ENCODE measurements at regions not wholly inside any gene's neighbourhood (a gene's known extent, or its start where the extent isn't known, plus 50 kb on each side); places are given as distances from the start of the nearest gene placed in this dataset.

- no peak for TF ChIP-seq CTCF (conservative IDR thresholded peaks at IDR 0.05)
- H3K27ac ChIP-seq: no peak overlapping the region; the same call in 1 of the 2 replicates
These were observed 51.8 kb upstream of the TLE1 start for GRCh38 chr9:81741103-81741502.

GRCh38 chr9:81748091-81748490, 58.7 kb upstream of the TLE1 start:
- TF ChIP-seq CTCF (conservative IDR thresholded peaks at IDR 0.05): no peak
- H3K27ac ChIP-seq: no peak overlapping the region

GRCh38 chr9:81753436-81753835, 64.1 kb upstream of the TLE1 start:
- TF ChIP-seq CTCF (conservative IDR thresholded peaks at IDR 0.05): no peak
- no peak overlapping the region for H3K27ac ChIP-seq

GRCh38 chr9:81754245-81754644, 64.9 kb upstream of the TLE1 start:
- TF ChIP-seq CTCF (conservative IDR thresholded peaks at IDR 0.05): no peak
- no peak overlapping the region for H3K27ac ChIP-seq

GRCh38 chr9:81755721-81756120, 66.4 kb upstream of the TLE1 start:
- no peak for TF ChIP-seq CTCF (conservative IDR thresholded peaks at IDR 0.05)
- no peak overlapping the region for H3K27ac ChIP-seq

- TF ChIP-seq CTCF (conservative IDR thresholded peaks at IDR 0.05): no peak
- H3K27ac ChIP-seq: no peak overlapping the region
These were observed 67.2 kb upstream of the TLE1 start for GRCh38 chr9:81756561-81756960.

GRCh38 chr9:81758123-81758797, 68.9 kb upstream of the TLE1 start:
- no peak for TF ChIP-seq CTCF (conservative IDR thresholded peaks at IDR 0.05)
- H3K27ac ChIP-seq: no peak overlapping the region
